ENCODE measurements at regions not wholly inside any gene's neighbourhood (a gene's known extent, or its start where the extent isn't known, plus 50 kb on each side); places are given as distances from the start of the nearest gene placed in this dataset.

DNA sequence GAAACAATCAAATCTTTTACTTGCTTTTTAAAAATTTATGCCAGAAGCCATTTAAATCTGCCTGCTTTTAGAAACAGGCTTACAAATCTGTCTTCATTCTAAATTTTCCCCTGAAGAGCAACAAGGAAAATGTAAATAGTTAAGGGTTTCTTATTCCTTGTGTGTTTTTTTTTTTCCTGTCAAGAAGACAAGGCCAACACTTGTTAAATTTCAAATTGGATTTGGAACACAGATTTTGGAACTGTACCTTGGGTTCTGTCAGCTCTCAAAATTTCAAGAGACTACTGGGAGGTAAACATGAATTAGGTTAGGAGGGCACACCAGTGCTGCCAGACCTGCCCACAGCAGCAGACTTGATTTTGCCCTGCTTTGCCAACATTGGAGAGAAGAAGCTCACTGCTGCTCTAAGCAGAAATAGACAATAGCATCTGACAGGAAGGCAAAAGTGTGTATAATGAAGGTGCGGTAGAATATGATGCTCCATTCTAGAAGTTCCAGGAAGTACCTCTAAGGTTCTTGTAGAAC lies 121.7 kb downstream of the NHLRC3 start:
- 88 to 94% methylated on average over 1 of the region's 1 CpG for WGBS, 2 experiments (ENCODE audit: insufficient coverage in 1 of 2, insufficient read length in 1 of 2)
- Mint-ChIP-seq H3K27me3 (ENCODE audit: insufficient read depth) (peaks cover 7% of the 10 kb centered on the region), H3K4me3 (no peak overlapping the region), H3K9me3 (no peaks in the 10 kb centered on the region), H3K4me1 (no peaks in the 10 kb centered on the region), H3K27ac (no peak overlapping the region), H3K36me3 (ENCODE audit: low read depth) (no peaks in the 10 kb centered on the region)
- TF ChIP-seq, protein P1, sequence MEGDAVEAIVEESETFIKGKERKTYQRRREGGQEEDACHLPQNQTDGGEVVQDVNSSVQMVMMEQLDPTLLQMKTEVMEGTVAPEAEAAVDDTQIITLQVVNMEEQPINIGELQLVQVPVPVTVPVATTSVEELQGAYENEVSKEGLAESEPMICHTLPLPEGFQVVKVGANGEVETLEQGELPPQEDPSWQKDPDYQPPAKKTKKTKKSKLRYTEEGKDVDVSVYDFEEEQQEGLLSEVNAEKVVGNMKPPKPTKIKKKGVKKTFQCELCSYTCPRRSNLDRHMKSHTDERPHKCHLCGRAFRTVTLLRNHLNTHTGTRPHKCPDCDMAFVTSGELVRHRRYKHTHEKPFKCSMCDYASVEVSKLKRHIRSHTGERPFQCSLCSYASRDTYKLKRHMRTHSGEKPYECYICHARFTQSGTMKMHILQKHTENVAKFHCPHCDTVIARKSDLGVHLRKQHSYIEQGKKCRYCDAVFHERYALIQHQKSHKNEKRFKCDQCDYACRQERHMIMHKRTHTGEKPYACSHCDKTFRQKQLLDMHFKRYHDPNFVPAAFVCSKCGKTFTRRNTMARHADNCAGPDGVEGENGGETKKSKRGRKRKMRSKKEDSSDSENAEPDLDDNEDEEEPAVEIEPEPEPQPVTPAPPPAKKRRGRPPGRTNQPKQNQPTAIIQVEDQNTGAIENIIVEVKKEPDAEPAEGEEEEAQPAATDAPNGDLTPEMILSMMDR (conservative IDR thresholded peaks at IDR 0.05), result no peak
- Histone ChIP-seq H3K9me3 (ENCODE audit: control insufficient read depth, low read length) (no peaks in the 10 kb centered on the region), H3K4me3 (ENCODE audit: low read length) (no peak overlapping the region), H3K36me3 (ENCODE audit: control insufficient read depth, insufficient read depth, low read length) (no peaks in the 10 kb centered on the region), H3K4me1 (ENCODE audit: control insufficient read depth, insufficient read depth, low read length) (no peaks in the 10 kb centered on the region), H3K9ac (ENCODE audit: extremely low read depth, low read length, poor library complexity, severe bottlenecking) (no peak overlapping the region), H3K27ac (ENCODE audit: low read depth, low read length) (no peak overlapping the region), H3K27me3 (ENCODE audit: control insufficient read depth, insufficient read depth, low read length, poor library complexity, severe bottlenecking) (no peaks in the 10 kb centered on the region)
- no peak for DNase-seq

DNA sequence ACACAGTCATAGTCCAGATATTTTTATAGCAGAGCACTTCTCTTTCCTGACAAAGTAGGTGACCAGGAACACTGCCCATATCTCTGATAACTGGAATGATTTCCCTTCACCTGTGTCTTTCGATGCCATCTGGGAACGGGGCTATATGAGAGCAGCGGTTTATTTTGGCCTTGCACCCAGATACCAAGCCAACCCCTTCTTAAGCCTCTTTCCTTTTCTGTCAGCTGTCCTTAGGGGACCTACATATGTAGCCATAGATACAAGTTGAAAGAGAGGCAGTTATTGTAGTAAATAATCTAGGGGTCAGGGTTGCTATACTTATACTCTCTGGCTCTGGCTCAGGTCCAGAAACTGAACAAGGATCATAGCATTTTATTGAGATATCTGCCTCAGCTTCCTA lies 128.8 kb downstream of the NHLRC3 start:
- Mint-ChIP-seq H3K27ac (no peak overlapping the region), H3K27me3 (ENCODE audit: insufficient read depth) (peaks cover 6% of the 10 kb centered on the region), H3K4me1 (no peaks in the 10 kb centered on the region), H3K36me3 (ENCODE audit: low read depth) (no peaks in the 10 kb centered on the region), H3K4me3 (no peak overlapping the region), H3K9me3 (no peaks in the 10 kb centered on the region)
- Histone ChIP-seq H3K36me3 (ENCODE audit: control insufficient read depth, insufficient read depth, low read length) (no peaks in the 10 kb centered on the region), H3K4me1 (ENCODE audit: control insufficient read depth, insufficient read depth, low read length) (no peaks in the 10 kb centered on the region), H3K9ac (ENCODE audit: extremely low read depth, low read length, poor library complexity, severe bottlenecking) (no peak overlapping the region), H3K9me3 (ENCODE audit: control insufficient read depth, low read length) (no peaks in the 10 kb centered on the region), H3K27me3 (ENCODE audit: control insufficient read depth, insufficient read depth, low read length, poor library complexity, severe bottlenecking) (no peaks in the 10 kb centered on the region), H3K4me3 (ENCODE audit: low read length) (no peak overlapping the region), H3K27ac (ENCODE audit: low read depth, low read length) (no peak overlapping the region)
- 63 to 67% methylated on average over 3 of the region's 3 CpGs for WGBS, 2 experiments (ENCODE audit: insufficient coverage in 1 of 2, insufficient read length in 1 of 2)
- TF ChIP-seq, protein P1 (conservative IDR thresholded peaks at IDR 0.05), result no peak
- DNase-seq, result no peak

DNA sequence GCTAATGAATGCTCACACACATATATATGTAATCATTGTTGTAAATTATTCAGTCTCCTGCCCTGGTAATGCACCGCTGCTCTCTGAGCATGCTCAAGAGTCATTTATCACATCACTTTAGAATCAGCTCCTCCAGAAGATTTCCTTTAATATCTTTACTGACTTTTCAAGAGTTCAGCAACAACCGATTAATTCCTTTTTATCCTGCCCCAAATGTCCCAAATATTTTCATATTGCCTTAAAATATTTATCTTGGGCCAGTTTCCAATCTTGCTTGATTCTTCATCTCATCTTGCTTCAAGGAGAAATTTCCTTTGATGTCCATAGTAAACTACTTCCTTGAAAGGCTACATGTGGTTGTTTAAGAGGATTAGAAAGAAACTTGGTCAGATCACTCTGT lies 132.5 kb downstream of the NHLRC3 start:
- Mint-ChIP-seq H3K4me3 (no peak overlapping the region), H3K36me3 (ENCODE audit: low read depth) (no peaks in the 10 kb centered on the region), H3K27me3 (ENCODE audit: insufficient read depth) (no peaks in the 10 kb centered on the region), H3K27ac (no peak overlapping the region), H3K4me1 (no peaks in the 10 kb centered on the region), H3K9me3 (no peaks in the 10 kb centered on the region)
- TF ChIP-seq, protein P1 (conservative IDR thresholded peaks at IDR 0.05), result no peak
- H3K9ac ChIP-seq (ENCODE audit: extremely low read depth, low read length, poor library complexity, severe bottlenecking), result no peak overlapping the region
- no peak for DNase-seq
- no peak overlapping the region for H3K4me3 ChIP-seq (ENCODE audit: low read length)
- no peak overlapping the region for H3K27ac ChIP-seq (ENCODE audit: low read depth, low read length)
- H3K36me3 ChIP-seq (ENCODE audit: control insufficient read depth, insufficient read depth, low read length), result no peaks in the 10 kb centered on the region
- 90 to 96% methylated on average over 2 of the region's 2 CpGs for WGBS, 2 experiments (ENCODE audit: insufficient coverage in 1 of 2, insufficient read length in 1 of 2)
- H3K27me3 ChIP-seq (ENCODE audit: control insufficient read depth, insufficient read depth, low read length, poor library complexity, severe bottlenecking), result no peaks in the 10 kb centered on the region
- H3K4me1 ChIP-seq (ENCODE audit: control insufficient read depth, insufficient read depth, low read length), result no peaks in the 10 kb centered on the region
- no peaks in the 10 kb centered on the region for H3K9me3 ChIP-seq (ENCODE audit: control insufficient read depth, low read length)
